ENCODE measurements at regions not wholly inside any gene's neighbourhood (a gene's known extent, or its start where the extent isn't known, plus 50 kb on each side); places are given as distances from the start of the nearest gene placed in this dataset.

- no peak for TF ChIP-seq FOXP2 (optimal IDR thresholded peaks at IDR 0.05; ENCODE audit: borderline replicate concordance, extremely low read depth, extremely low read length, insufficient read depth)
- TF ChIP-seq TAF1 (IDR thresholded peaks at IDR 0.05; ENCODE audit: borderline replicate concordance, insufficient read depth, low read length) = no peak
- TF ChIP-seq POLR2AphosphoS5 (IDR thresholded peaks at IDR 0.05; ENCODE audit: low read depth, low read length) = no peak
- TF ChIP-seq SIN3A (IDR thresholded peaks at IDR 0.05; ENCODE audit: borderline replicate concordance, insufficient read depth, low read length) = no peak
- no peak for TF ChIP-seq REST (IDR thresholded peaks at IDR 0.05; ENCODE audit: insufficient read depth in 1 of 2, low read depth in 2 of 2, low read length in 2 of 2)
These were observed 232.6 kb upstream of the SRRM4 start for GRCh38 chr12:118748478-118749380.

GRCh38 chr12:118749646-118750045, 231.7 kb upstream of the SRRM4 start:
- TF ChIP-seq FOXP2 (optimal IDR thresholded peaks at IDR 0.05; ENCODE audit: borderline replicate concordance, extremely low read depth, extremely low read length, insufficient read depth) (no peak), TAF1 (IDR thresholded peaks at IDR 0.05; ENCODE audit: borderline replicate concordance, insufficient read depth, low read length) (no peak), REST (IDR thresholded peaks at IDR 0.05; ENCODE audit: insufficient read depth in 1 of 2, low read depth in 2 of 2, low read length in 2 of 2) (no peak), POLR2AphosphoS5 (IDR thresholded peaks at IDR 0.05; ENCODE audit: low read depth, low read length) (no peak), SIN3A (IDR thresholded peaks at IDR 0.05; ENCODE audit: borderline replicate concordance, insufficient read depth, low read length) (no peak)

- TF ChIP-seq REST (IDR thresholded peaks at IDR 0.05; ENCODE audit: insufficient read depth in 1 of 2, low read depth in 2 of 2, low read length in 2 of 2) = no peak
- TF ChIP-seq FOXP2 (optimal IDR thresholded peaks at IDR 0.05; ENCODE audit: borderline replicate concordance, extremely low read depth, extremely low read length, insufficient read depth) = no peak
- no peak for TF ChIP-seq TAF1 (IDR thresholded peaks at IDR 0.05; ENCODE audit: borderline replicate concordance, insufficient read depth, low read length)
- no peak for TF ChIP-seq POLR2AphosphoS5 (IDR thresholded peaks at IDR 0.05; ENCODE audit: low read depth, low read length)
- no peak for TF ChIP-seq SIN3A (IDR thresholded peaks at IDR 0.05; ENCODE audit: borderline replicate concordance, insufficient read depth, low read length)
These were observed 230.7 kb upstream of the SRRM4 start for GRCh38 chr12:118750666-118751065.

GRCh38 chr12:118751355-118751754, 230.0 kb upstream of the SRRM4 start:
- no peak for TF ChIP-seq TAF1 (IDR thresholded peaks at IDR 0.05; ENCODE audit: borderline replicate concordance, insufficient read depth, low read length)
- TF ChIP-seq FOXP2 (optimal IDR thresholded peaks at IDR 0.05; ENCODE audit: borderline replicate concordance, extremely low read depth, extremely low read length, insufficient read depth) = no peak
- no peak for TF ChIP-seq SIN3A (IDR thresholded peaks at IDR 0.05; ENCODE audit: borderline replicate concordance, insufficient read depth, low read length)
- TF ChIP-seq REST (IDR thresholded peaks at IDR 0.05; ENCODE audit: insufficient read depth in 1 of 2, low read depth in 2 of 2, low read length in 2 of 2) = no peak
- no peak for TF ChIP-seq POLR2AphosphoS5 (IDR thresholded peaks at IDR 0.05; ENCODE audit: low read depth, low read length)
